ENCODE measurements at regions not wholly inside any gene's neighbourhood (a gene's known extent, or its start where the extent isn't known, plus 50 kb on each side); places are given as distances from the start of the nearest gene placed in this dataset.

DNA sequence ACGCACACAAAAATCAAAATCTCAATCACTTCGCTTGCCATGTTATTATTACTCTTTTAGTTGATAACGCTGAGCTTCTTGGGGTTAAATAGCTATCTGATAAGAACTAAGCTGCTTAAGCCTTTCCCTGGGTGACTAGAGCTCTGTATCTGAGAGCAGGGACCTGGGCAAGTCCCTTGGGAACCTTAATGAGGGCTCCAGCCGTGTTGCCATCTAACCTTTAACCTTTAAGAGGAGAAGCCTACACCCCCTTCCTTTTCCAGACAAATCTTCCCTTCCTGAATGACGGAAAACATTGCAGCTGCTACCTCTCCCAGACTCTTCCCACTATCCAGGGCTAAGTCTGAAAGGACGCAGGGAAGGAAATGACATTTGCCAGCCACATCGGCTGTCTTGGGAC lies 216.5 kb upstream of the RAI14 start:
- no peak for TF ChIP-seq TAF1 (IDR thresholded peaks at IDR 0.05; ENCODE audit: low read depth)
- TF ChIP-seq EZH2 (IDR thresholded peaks at IDR 0.05; ENCODE audit: borderline replicate concordance, insufficient read depth, low read length, poor library complexity, severe bottlenecking), result no peak
- TF ChIP-seq CTCF (IDR thresholded peaks at IDR 0.05; ENCODE audit: poor library complexity, severe bottlenecking), result no peak

Data from neural cell (in vitro differentiated cells).